GM23338 (cell line): ENCODE measurements at regions not wholly inside any gene's neighbourhood (a gene's known extent, or its start where the extent isn't known, plus 50 kb on each side); places are given as distances from the start of the nearest gene placed in this dataset.

Experiments
- ATAC-seq: fragments of 200-7000 bp; cut with Tn5 transposase; 3 replicates; pipeline ENCODE4 v1.9.1; 2020
- DNase-seq: peaks from one replicate; pipeline ENCODE4 v3.0.0-alpha.2; 2015; ENCODE audit warnings: low spot score
- H2AFZ ChIP-seq: fragments of 200-600 bp; sonication (generic); 2 replicates; pipeline ENCODE4 v1.8.0; 2016; ENCODE audit warnings: antibody characterized with exemption, mild to moderate bottlenecking, moderate library complexity
- H3F3A ChIP-seq: fragments of 200-600 bp; sonication (generic); replicated peaks from 2 replicates; pipeline ENCODE4 v1.8.0; 2017; ENCODE audit warnings: antibody characterized with exemption, mixed run types, low read depth
- H3K27ac ChIP-seq: fragments of 200-600 bp; sonication (generic); 2 replicates; pipeline ENCODE4 v1.6.1; 2016; ENCODE audit warnings: low read depth
- H3K27me3 ChIP-seq: fragments of 200-600 bp; sonication (generic); 2 replicates; pipeline ENCODE4 v1.8.0; 2016; ENCODE audit warnings: mild to moderate bottlenecking, mixed run types, moderate library complexity; ENCODE audit not compliant: insufficient read depth
- H3K36me3 ChIP-seq: fragments of 200-600 bp; sonication (generic); 2 replicates; pipeline ENCODE4 v1.8.0; 2016; ENCODE audit warnings: mild to moderate bottlenecking; ENCODE audit not compliant: insufficient read depth
- H3K4me1 ChIP-seq: fragments of 200-600 bp; sonication (generic); 2 replicates; pipeline ENCODE4 v1.8.0; 2016; ENCODE audit warnings: mild to moderate bottlenecking, moderate library complexity; ENCODE audit not compliant: insufficient read depth
- H3K4me2 ChIP-seq: fragments of 200-600 bp; sonication (generic); 2 replicates; pipeline ENCODE4 v1.7.1; 2017; ENCODE audit warnings: mixed run types
- H3K4me3 ChIP-seq: fragments of 200-600 bp; sonication (generic); 2 replicates; pipeline ENCODE4 v1.6.1; 2016; ENCODE audit warnings: mixed run types
- H3K79me2 ChIP-seq: fragments of 200-600 bp; sonication (generic); replicated peaks from 2 replicates; pipeline ENCODE4 v1.8.0; 2017; ENCODE audit warnings: mild to moderate bottlenecking; ENCODE audit not compliant: insufficient read depth
- H3K9me2 ChIP-seq: fragments of 200-600 bp; sonication (generic); 2 replicates; pipeline ENCODE4 v1.8.0; 2017; ENCODE audit not compliant: insufficient read depth
- H4K20me1 ChIP-seq: fragments of 200-600 bp; sonication (generic); replicated peaks from 2 replicates; pipeline ENCODE4 v1.8.0; 2017; ENCODE audit warnings: mild to moderate bottlenecking; ENCODE audit not compliant: insufficient read depth
- H3K27ac Mint-ChIP-seq: 2 replicates; pipeline ENCODE4 v1.8.0; 2020; ENCODE audit warnings: inconsistent platforms, mild to moderate bottlenecking, moderate library complexity, mixed read lengths
- H3K27me3 Mint-ChIP-seq: 3 replicates; pipeline ENCODE4 v1.8.0; 2022; ENCODE audit warnings: low read depth, mild to moderate bottlenecking, moderate library complexity, mixed read lengths, inconsistent platforms; ENCODE audit not compliant: insufficient read depth, poor library complexity
- H3K36me3 Mint-ChIP-seq: 3 replicates; pipeline ENCODE4 v1.8.0; 2021; ENCODE audit warnings: low read depth, mild to moderate bottlenecking, inconsistent platforms, moderate library complexity, mixed read lengths
- H3K4me1 Mint-ChIP-seq: 3 replicates; pipeline ENCODE4 v1.8.0; 2020; ENCODE audit warnings: mild to moderate bottlenecking, inconsistent platforms, mixed read lengths
- H3K4me3 Mint-ChIP-seq: 3 replicates; pipeline ENCODE4 v1.8.0; 2021; ENCODE audit warnings: moderate library complexity, mild to moderate bottlenecking, inconsistent platforms, mixed read lengths
- H3K9me3 Mint-ChIP-seq: 3 replicates; pipeline ENCODE4 v1.8.0; 2020; ENCODE audit warnings: moderate library complexity, mild to moderate bottlenecking, inconsistent platforms, mixed read lengths
- CREB1 ChIP-seq: fragments of 250-450 bp; sonication (Bioruptor Pico); IDR thresholded peaks from 2 replicates; pipeline ENCODE4 v1.5.0; 2020; ENCODE audit warnings: low read depth, mild to moderate bottlenecking, moderate library complexity
- CTCF ChIP-seq, 2 experiments: fragments of 200-600 bp in 1 of 2; sonication (generic) in 1 of 2; conservative IDR thresholded peaks; 2 replicates each; pipeline versions ENCODE4 v1.5.1 to v1.6.1; 2016 to 2017; ENCODE audit warnings: antibody characterized with exemption in 2 of 2, low read depth in 2 of 2, mild to moderate bottlenecking in 2 of 2, moderate library complexity in 1 of 2
- ETS1 ChIP-seq: IDR thresholded peaks from 2 replicates; pipeline ENCODE4 v1.6.1; 2016; ENCODE audit warnings: antibody characterized with exemption
- EZH2 ChIP-seq: fragments of 200-600 bp; sonication (generic); IDR thresholded peaks from one replicate; pipeline ENCODE4 v1.8.0; 2017; ENCODE audit warnings: antibody characterized with exemption, mild to moderate bottlenecking, low read depth; ENCODE audit not compliant: unreplicated experiment
- EZH2phosphoT487 ChIP-seq: fragments of 200-600 bp; sonication (generic); IDR thresholded peaks from one replicate; pipeline ENCODE4 v1.8.1; 2018; ENCODE audit warnings: antibody characterized with exemption; ENCODE audit not compliant: unreplicated experiment
- JUNB ChIP-seq: IDR thresholded peaks from one replicate; pipeline ENCODE4 v1.6.1; 2016; ENCODE audit warnings: antibody characterized with exemption; ENCODE audit not compliant: unreplicated experiment
- NANOG ChIP-seq: IDR thresholded peaks from 2 replicates; pipeline ENCODE4 v1.6.1; 2016; ENCODE audit warnings: antibody characterized with exemption, borderline replicate concordance
- POLR2AphosphoS5 ChIP-seq: IDR thresholded peaks from 2 replicates; pipeline ENCODE4 v1.6.1; 2016; ENCODE audit warnings: antibody characterized with exemption, low read depth
- REST ChIP-seq: IDR thresholded peaks from one replicate; pipeline ENCODE4 v1.6.1; 2018; ENCODE audit warnings: antibody characterized with exemption; ENCODE audit not compliant: unreplicated experiment
- STAT1 ChIP-seq: IDR thresholded peaks from one replicate; pipeline ENCODE4 v1.6.1; 2016; ENCODE audit warnings: antibody characterized with exemption; ENCODE audit not compliant: unreplicated experiment
- ZNF331 ChIP-seq: fragments of 250-450 bp; sonication (Bioruptor Pico); IDR thresholded peaks from 2 replicates; pipeline ENCODE4 v1.5.0; 2020; ENCODE audit warnings: low read depth, mild to moderate bottlenecking, moderate library complexity

GRCh38 chrX:39534949-39535348, 562.8 kb downstream of the BCOR start (continued):
- TF ChIP-seq CTCF (conservative IDR thresholded peaks at IDR 0.05; ENCODE audit: low read depth in 2 of 2) (no peak), JUNB (no peak)

GRCh38 chrX:39536211-39536610, 561.5 kb downstream of the BCOR start:
- no peaks in the 10 kb centered on the region for H3F3A ChIP-seq
- H3K36me3 ChIP-seq: no peaks in the 10 kb centered on the region
- no peaks in the 10 kb centered on the region for H3K4me1 ChIP-seq
- Mint-ChIP-seq H3K36me3 (no peaks in the 10 kb centered on the region), H3K4me1 (peaks cover 14% of the 10 kb centered on the region), H3K4me3 (no peak overlapping the region), H3K27me3 (peaks cover 6% of the 10 kb centered on the region), H3K9me3 (no peaks in the 10 kb centered on the region; the same call in 2 of the 3 replicates), H3K27ac (no peak overlapping the region)
- H3K27ac ChIP-seq: no peak overlapping the region
- DNase-seq: no peak
- no peaks in the 10 kb centered on the region for H4K20me1 ChIP-seq
- no peaks in the 10 kb centered on the region for H3K9me2 ChIP-seq
- ATAC-seq: no peak
- TF ChIP-seq ZNF331 (CRISPR knock-in tag) (no peak), CREB1 (CRISPR knock-in tag) (no peak), NANOG (no peak), CTCF (conservative IDR thresholded peaks at IDR 0.05; ENCODE audit: low read depth in 2 of 2) (no peak), JUNB (no peak)
- H3K4me3 ChIP-seq: no peak overlapping the region
- H2AFZ ChIP-seq: no peak overlapping the region
- no peaks in the 10 kb centered on the region for H3K27me3 ChIP-seq
- H3K4me2 ChIP-seq: no peak overlapping the region
- no peaks in the 10 kb centered on the region for H3K79me2 ChIP-seq

- H3K27ac Mint-ChIP-seq: no peak overlapping the region
- H3K9me3 Mint-ChIP-seq: peaks cover 9% of the 10 kb centered on the region
- Histone ChIP-seq H3K79me2 (no peaks in the 10 kb centered on the region), H3F3A (no peaks in the 10 kb centered on the region), H3K27ac (no peak overlapping the region), H3K4me2 (no peak overlapping the region), H2AFZ (no peak overlapping the region), H3K9me2 (no peaks in the 10 kb centered on the region), H3K4me1 (no peaks in the 10 kb centered on the region), H3K4me3 (no peak overlapping the region), H3K36me3 (no peaks in the 10 kb centered on the region), H3K27me3 (no peaks in the 10 kb centered on the region), H4K20me1 (no peaks in the 10 kb centered on the region)
- H3K4me1 Mint-ChIP-seq: no peaks in the 10 kb centered on the region
- ATAC-seq: no peak
- no peak for DNase-seq
- H3K36me3 Mint-ChIP-seq: no peaks in the 10 kb centered on the region
- H3K4me3 Mint-ChIP-seq: no peak overlapping the region
- H3K27me3 Mint-ChIP-seq: peaks cover 1% of the 10 kb centered on the region
- no peak for TF ChIP-seq NANOG
- TF ChIP-seq ETS1: no peak
- no peak for TF ChIP-seq ZNF331 (CRISPR knock-in tag)
- TF ChIP-seq JUNB: no peak
- TF ChIP-seq CTCF (conservative IDR thresholded peaks at IDR 0.05; ENCODE audit: low read depth in 2 of 2): no peak
- TF ChIP-seq REST: no peak
- no peak for TF ChIP-seq POLR2AphosphoS5
- no peak for TF ChIP-seq EZH2
- no peak for TF ChIP-seq EZH2phosphoT487
- no peak for TF ChIP-seq STAT1
These were observed 555.9 kb downstream of the BCOR start for GRCh38 chrX:39541881-39542280.
